Trophoblast cell (in vitro differentiated cells and primary cell): ENCODE measurements at regions not wholly inside any gene's neighbourhood (a gene's known extent, or its start where the extent isn't known, plus 50 kb on each side); places are given as distances from the start of the nearest gene placed in this dataset.

Experiments used
- DNase-seq, 2 donors: peaks; one replicate each; pipeline ENCODE4 v3.0.0-alpha.2; 2016
- H2AFZ ChIP-seq: 2 replicates; pipeline ENCODE4 v1.6.1; 2013; ENCODE audit warnings: low read length, moderate library complexity, mild to moderate bottlenecking; ENCODE audit not compliant: insufficient read depth, poor library complexity
- H2AK5ac ChIP-seq: 2 replicates; pipeline ENCODE4 v1.6.1; 2013; ENCODE audit warnings: mild to moderate bottlenecking, low read length
- H2BK120ac ChIP-seq: 2 replicates; pipeline ENCODE4 v1.6.1; 2013; ENCODE audit warnings: low read length, mild to moderate bottlenecking, moderate library complexity; ENCODE audit not compliant: insufficient read depth, poor library complexity
- H2BK12ac ChIP-seq: 2 replicates; pipeline ENCODE4 v1.6.1; 2013; ENCODE audit warnings: mild to moderate bottlenecking, low read length, moderate library complexity
- H2BK5ac ChIP-seq: 2 replicates; pipeline ENCODE4 v1.6.1; 2013; ENCODE audit warnings: low read length, low read depth, moderate library complexity, mild to moderate bottlenecking; ENCODE audit not compliant: poor library complexity
- H3K14ac ChIP-seq: 2 replicates; pipeline ENCODE4 v1.6.1; 2013; ENCODE audit warnings: mild to moderate bottlenecking, low read length
- H3K18ac ChIP-seq: 2 replicates; pipeline ENCODE4 v1.6.1; 2013; ENCODE audit warnings: mild to moderate bottlenecking, low read length
- H3K23ac ChIP-seq: 2 replicates; pipeline ENCODE4 v1.6.1; 2013; ENCODE audit warnings: low read length
- H3K27ac ChIP-seq: 2 replicates; pipeline ENCODE4 v1.5.1; 2013; ENCODE audit warnings: low read depth, mild to moderate bottlenecking, inconsistent platforms, low read length, moderate library complexity
- H3K27me3 ChIP-seq: 2 replicates; pipeline ENCODE4 v1.6.1; 2013; ENCODE audit warnings: inconsistent platforms, mild to moderate bottlenecking, low read length, moderate library complexity; ENCODE audit not compliant: insufficient read depth
- H3K36me3 ChIP-seq, 2 experiments: 1 replicate in 1 of 2; 2 replicates in 1 of 2; pipeline ENCODE4 v1.6.1; 2013; ENCODE audit warnings: low read length in 2 of 2, mild to moderate bottlenecking in 2 of 2, moderate library complexity in 1 of 2; ENCODE audit not compliant: insufficient read depth in 2 of 2, control insufficient read depth in 1 of 2
- H3K4ac ChIP-seq: 2 replicates; pipeline ENCODE4 v1.6.1; 2013; ENCODE audit warnings: low read depth, mild to moderate bottlenecking, low read length, moderate library complexity
- H3K4me1 ChIP-seq, 2 experiments: 1 replicate in 1 of 2; 2 replicates in 1 of 2; pipeline ENCODE4 v1.6.1; 2013; ENCODE audit warnings: low read length in 2 of 2, mild to moderate bottlenecking in 2 of 2, moderate library complexity in 1 of 2; ENCODE audit not compliant: insufficient read depth in 2 of 2, control insufficient read depth in 1 of 2
- H3K4me2 ChIP-seq: 2 replicates; pipeline ENCODE4 v1.6.1; 2013; ENCODE audit warnings: inconsistent platforms, mild to moderate bottlenecking, low read length, moderate library complexity
- H3K4me3 ChIP-seq: 2 replicates; pipeline ENCODE4 v1.5.1; 2013; ENCODE audit warnings: mild to moderate bottlenecking, low read depth, low read length, inconsistent platforms
- H3K79me1 ChIP-seq: one replicate; pipeline ENCODE4 v1.6.1; 2013; ENCODE audit warnings: low read length
- H3K79me2 ChIP-seq: 2 replicates; pipeline ENCODE4 v1.6.1; 2013; ENCODE audit warnings: low read length, mild to moderate bottlenecking; ENCODE audit not compliant: control insufficient read depth, insufficient read depth, poor library complexity
- H3K9ac ChIP-seq: 2 replicates; pipeline ENCODE4 v1.6.1; 2013; ENCODE audit warnings: mild to moderate bottlenecking, low read length
- H3K9me3 ChIP-seq: 2 replicates; pipeline ENCODE4 v1.6.1; 2013; ENCODE audit warnings: low read depth, mild to moderate bottlenecking, control low read depth, inconsistent platforms, low read length; ENCODE audit not compliant: insufficient read depth
- H4K12ac ChIP-seq: 2 replicates; pipeline ENCODE4 v1.6.1; 2013; ENCODE audit warnings: low read depth, mild to moderate bottlenecking, low read length, moderate library complexity
- H4K8ac ChIP-seq: 2 replicates; pipeline ENCODE4 v1.6.1; 2013; ENCODE audit warnings: low read depth, mild to moderate bottlenecking, low read length, moderate library complexity
- H4K91ac ChIP-seq: one replicate; pipeline ENCODE4 v1.6.1; 2013; ENCODE audit warnings: low read depth, mild to moderate bottlenecking, low read length, moderate library complexity
- WGBS: extraction: QIAGEN DNeasy Blood & Tissue Kit; methylation state at CpG from one replicate; pipeline ENCODE4 v1.1.7; 2013; ENCODE audit warnings: missing lambda C conversion rate; ENCODE audit not compliant: insufficient read length, insufficient coverage; ENCODE audit errors: extremely low coverage; 5-methylcytosine and 5-hydroxymethylcytosine counted together

DNA sequence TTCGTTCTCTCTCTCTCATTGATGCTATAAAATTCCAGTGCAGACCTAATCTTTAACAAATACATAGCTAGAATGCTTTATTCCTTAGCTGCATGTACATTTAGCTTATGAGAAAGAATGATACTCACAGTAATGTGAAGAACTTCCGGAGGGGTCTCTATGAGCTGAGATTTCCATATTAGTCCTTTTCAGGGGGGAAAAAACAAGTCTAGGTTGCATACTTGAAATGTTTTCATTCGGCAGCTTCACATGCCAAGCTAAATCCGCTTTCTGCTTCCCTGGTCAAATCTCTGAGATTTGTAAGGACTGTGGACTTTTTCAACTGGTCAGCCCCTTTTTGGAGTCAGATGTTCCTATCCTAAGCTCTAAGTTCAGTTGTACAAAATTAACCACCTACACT, 111.5 kb upstream of the COL8A1 start:
- Histone ChIP-seq H3K9me3 (no peaks in the 10 kb centered on the region), H4K91ac (no peak overlapping the region), H3K23ac (no peak overlapping the region), H2AFZ (no peak overlapping the region), H3K4me1 (no peaks in the 10 kb centered on the region), H3K36me3 (no peaks in the 10 kb centered on the region), H3K14ac (no peak overlapping the region), H3K4ac (no peak overlapping the region), H3K4me3 (no peak overlapping the region), H2BK12ac (no peak overlapping the region), H2AK5ac (no peak overlapping the region), H2BK5ac (no peak overlapping the region), H3K4me2 (no peak overlapping the region), H3K18ac (no peak overlapping the region), H2BK120ac (no peak overlapping the region), H3K79me1 (no peaks in the 10 kb centered on the region), H3K27ac (no peak overlapping the region), H3K79me2 (no peaks in the 10 kb centered on the region), H3K9ac (no peak overlapping the region), H4K8ac (no peak overlapping the region), H3K27me3 (no peaks in the 10 kb centered on the region), H4K12ac (no peak overlapping the region)
- WGBS: no CpG with 5 or more reads among the region's 4 CpGs
- DNase-seq: no peak

- no peak overlapping the region for H2AK5ac ChIP-seq
- H3K79me1 ChIP-seq: no peaks in the 10 kb centered on the region
- H3K9ac ChIP-seq: no peak overlapping the region
- no peak overlapping the region for H4K91ac ChIP-seq
- H3K27me3 ChIP-seq: no peaks in the 10 kb centered on the region
- H2BK120ac ChIP-seq: no peak overlapping the region
- no peak overlapping the region for H3K4me3 ChIP-seq
- H3K14ac ChIP-seq: no peak overlapping the region
- H2AFZ ChIP-seq: no peak overlapping the region
- no peaks in the 10 kb centered on the region for H3K4me1 ChIP-seq
- H4K12ac ChIP-seq: no peak overlapping the region
- no peak overlapping the region for H2BK12ac ChIP-seq
- H3K4me2 ChIP-seq: no peak overlapping the region
- no peak for DNase-seq
- no peak overlapping the region for H3K23ac ChIP-seq
- no peak overlapping the region for H3K4ac ChIP-seq
- H3K18ac ChIP-seq: no peak overlapping the region
- H3K79me2 ChIP-seq: no peaks in the 10 kb centered on the region
- H2BK5ac ChIP-seq: no peak overlapping the region
- no peaks in the 10 kb centered on the region for H3K9me3 ChIP-seq
- H3K36me3 ChIP-seq: no peaks in the 10 kb centered on the region
- H3K27ac ChIP-seq: no peak overlapping the region
- no peak overlapping the region for H4K8ac ChIP-seq
Measured at GRCh38 chr3:99524559-99524958, 113.8 kb upstream of the COL8A1 start.

GRCh38 chr3:99523431-99524127, 114.8 kb upstream of the COL8A1 start:
- H3K27ac ChIP-seq: no peak overlapping the region
- H2BK120ac ChIP-seq: no peak overlapping the region
- no peaks in the 10 kb centered on the region for H3K36me3 ChIP-seq
- H3K14ac ChIP-seq: no peak overlapping the region
- H3K4ac ChIP-seq: no peak overlapping the region
- no peaks in the 10 kb centered on the region for H3K27me3 ChIP-seq
- no peaks in the 10 kb centered on the region for H3K4me1 ChIP-seq
- H4K12ac ChIP-seq: no peak overlapping the region
- H2BK5ac ChIP-seq: no peak overlapping the region
- H2AK5ac ChIP-seq: no peak overlapping the region
- H3K4me2 ChIP-seq: no peak overlapping the region
- H2AFZ ChIP-seq: no peak overlapping the region
- no peak overlapping the region for H4K8ac ChIP-seq
- no peak overlapping the region for H3K9ac ChIP-seq
- DNase-seq: no peak
- no peak overlapping the region for H2BK12ac ChIP-seq
- no peak overlapping the region for H3K4me3 ChIP-seq
- no peaks in the 10 kb centered on the region for H3K79me2 ChIP-seq
- no CpG with 5 or more reads among the region's 3 CpGs for WGBS
- no peaks in the 10 kb centered on the region for H3K9me3 ChIP-seq
- no peak overlapping the region for H4K91ac ChIP-seq
- H3K23ac ChIP-seq: no peak overlapping the region
- no peaks in the 10 kb centered on the region for H3K79me1 ChIP-seq
- no peak overlapping the region for H3K18ac ChIP-seq

GRCh38 chr3:99522147-99522546, 116.2 kb upstream of the COL8A1 start:
- no peak overlapping the region for H3K4me2 ChIP-seq
- H2BK12ac ChIP-seq: no peak overlapping the region
- no peak overlapping the region for H2BK5ac ChIP-seq
- H3K27me3 ChIP-seq: no peaks in the 10 kb centered on the region
- no peak overlapping the region for H4K91ac ChIP-seq
- no peak overlapping the region for H4K8ac ChIP-seq
- no peak overlapping the region for H3K9ac ChIP-seq
- no peaks in the 10 kb centered on the region for H3K9me3 ChIP-seq
- no peaks in the 10 kb centered on the region for H3K36me3 ChIP-seq
- WGBS: no CpG with 5 or more reads among the region's 2 CpGs
- H3K79me1 ChIP-seq: no peaks in the 10 kb centered on the region
- H3K23ac ChIP-seq: no peak overlapping the region
- DNase-seq: no peak
- no peaks in the 10 kb centered on the region for H3K79me2 ChIP-seq
- H2AFZ ChIP-seq: no peak overlapping the region
- no peaks in the 10 kb centered on the region for H3K4me1 ChIP-seq
- no peak overlapping the region for H3K4ac ChIP-seq
- no peak overlapping the region for H3K18ac ChIP-seq
- no peak overlapping the region for H4K12ac ChIP-seq
- no peak overlapping the region for H2AK5ac ChIP-seq
- H3K4me3 ChIP-seq: no peak overlapping the region
- no peak overlapping the region for H2BK120ac ChIP-seq
- no peak overlapping the region for H3K14ac ChIP-seq
- H3K27ac ChIP-seq: no peak overlapping the region
